OCI-LY1 (cell line): ENCODE measurements at regions not wholly inside any gene's neighbourhood (a gene's known extent, or its start where the extent isn't known, plus 50 kb on each side); places are given as distances from the start of the nearest gene placed in this dataset.

Experiments
- H2AFZ ChIP-seq: fragments of 200-600 bp; sonication (generic), shearing (Covaris generic); 2 replicates; pipeline ENCODE4 v1.6.0; 2014; ENCODE audit warnings: antibody characterized with exemption, mild to moderate bottlenecking, low read length
- H3F3A ChIP-seq: fragments of 200-600 bp; sonication (generic), shearing (Covaris generic); 2 replicates; pipeline ENCODE4 v1.6.0; 2014; ENCODE audit warnings: mild to moderate bottlenecking, antibody characterized with exemption, low read length, moderate library complexity; ENCODE audit not compliant: insufficient read depth
- H3K27ac ChIP-seq: fragments of 200-600 bp; sonication (generic); 2 replicates; pipeline ENCODE4 v1.5.1; 2014; ENCODE audit warnings: low read length, mixed run types, mild to moderate bottlenecking, low read depth; ENCODE audit not compliant: poor library complexity, severe bottlenecking
- H3K27me3 ChIP-seq: fragments of 200-600 bp; sonication (generic); 2 replicates; pipeline ENCODE4 v1.6.0; 2014; ENCODE audit warnings: antibody characterized with exemption, mild to moderate bottlenecking, low read length, moderate library complexity; ENCODE audit not compliant: insufficient read depth
- H3K36me3 ChIP-seq: fragments of 200-600 bp; sonication (generic); 2 replicates; pipeline ENCODE4 v1.6.1; 2014; ENCODE audit warnings: mild to moderate bottlenecking, antibody characterized with exemption, low read length, moderate library complexity, mixed read lengths; ENCODE audit not compliant: insufficient read depth
- H3K4me1 ChIP-seq: fragments of 200-600 bp; sonication (generic); 2 replicates; pipeline ENCODE4 v1.5.1; 2014; ENCODE audit warnings: mild to moderate bottlenecking, low read length, moderate library complexity; ENCODE audit not compliant: insufficient read depth, severe bottlenecking
- H3K4me2 ChIP-seq: fragments of 200-600 bp; sonication (generic), shearing (Covaris generic); 2 replicates; pipeline ENCODE4 v1.6.1; 2014; ENCODE audit warnings: low read length
- H3K4me3 ChIP-seq: fragments of 200-600 bp; sonication (generic); 2 replicates; pipeline ENCODE4 v1.5.1; 2014; ENCODE audit warnings: low read length, low read depth, mild to moderate bottlenecking, mixed read lengths; ENCODE audit not compliant: poor library complexity, severe bottlenecking
- H3K79me2 ChIP-seq: fragments of 200-600 bp; shearing (Covaris generic); 2 replicates; pipeline ENCODE4 v1.6.1; 2016; ENCODE audit warnings: mixed run types, low read length, mixed read lengths; ENCODE audit not compliant: insufficient read depth
- H3K9ac ChIP-seq: fragments of 200-600 bp; sonication (generic), shearing (Covaris generic); 2 replicates; pipeline ENCODE4 v1.6.1; 2014; ENCODE audit warnings: mild to moderate bottlenecking, low read length, mixed read lengths
- H3K9me2 ChIP-seq: fragments of 200-600 bp; sonication (generic), shearing (Covaris generic); 2 replicates; pipeline ENCODE4 v1.6.1; 2014; ENCODE audit warnings: low read depth, mild to moderate bottlenecking, low read length, mixed read lengths
- H3K9me3 ChIP-seq: fragments of 200-600 bp; shearing (Covaris generic); 2 replicates; pipeline ENCODE4 v1.6.1; 2014; ENCODE audit warnings: low read length, mixed read lengths
- H4K20me1 ChIP-seq: fragments of 200-600 bp; sonication (generic), shearing (Covaris generic); 2 replicates; pipeline ENCODE4 v1.6.0; 2016; ENCODE audit warnings: mild to moderate bottlenecking, low read length; ENCODE audit not compliant: insufficient read depth
- CTCF ChIP-seq: fragments of 200-600 bp; sonication (generic), shearing (Covaris generic); IDR thresholded peaks from 2 replicates; pipeline ENCODE4 v1.5.1; 2017; ENCODE audit warnings: mild to moderate bottlenecking, antibody characterized with exemption, low read length, moderate library complexity, mixed read lengths
- EZH2 ChIP-seq: fragments of 200-600 bp; sonication (generic), shearing (Covaris generic); IDR thresholded peaks from 2 replicates; pipeline ENCODE4 v1.8.0; 2017; ENCODE audit warnings: borderline replicate concordance, mixed run types, mild to moderate bottlenecking, antibody characterized with exemption, low read length, moderate library complexity, mixed read lengths

GRCh38 chr2:155665704-155666103 lies 666.8 kb downstream of the NR4A2 start:
- H3K36me3 ChIP-seq, result no peaks in the 10 kb centered on the region
- H2AFZ ChIP-seq, result no peak overlapping the region
- H3K9ac ChIP-seq, result no peak overlapping the region
- H3K4me1 ChIP-seq, result no peaks in the 10 kb centered on the region
- H3K27ac ChIP-seq, result no peak overlapping the region
- H3K4me3 ChIP-seq, result no peak overlapping the region
- no peaks in the 10 kb centered on the region for H3F3A ChIP-seq
- no peaks in the 10 kb centered on the region for H3K9me3 ChIP-seq
- TF ChIP-seq CTCF, result no peak
- TF ChIP-seq EZH2, result no peak
- H4K20me1 ChIP-seq, result no peaks in the 10 kb centered on the region
- H3K4me2 ChIP-seq, result no peak overlapping the region
- H3K79me2 ChIP-seq, result no peaks in the 10 kb centered on the region
- H3K9me2 ChIP-seq, result no peaks in the 10 kb centered on the region
- no peaks in the 10 kb centered on the region for H3K27me3 ChIP-seq

GRCh38 chr2:155663265-155663664 lies 669.3 kb downstream of the NR4A2 start:
- Histone ChIP-seq H3K9me3 (no peaks in the 10 kb centered on the region), H3K4me2 (no peak overlapping the region), H3K27me3 (no peaks in the 10 kb centered on the region), H3K27ac (no peak overlapping the region), H3K4me1 (no peaks in the 10 kb centered on the region), H2AFZ (no peak overlapping the region), H3K36me3 (no peaks in the 10 kb centered on the region), H3K9ac (no peak overlapping the region), H3K9me2 (no peaks in the 10 kb centered on the region), H3K4me3 (no peak overlapping the region), H3K79me2 (no peaks in the 10 kb centered on the region), H3F3A (no peaks in the 10 kb centered on the region), H4K20me1 (no peaks in the 10 kb centered on the region)
- no peak for TF ChIP-seq EZH2
- TF ChIP-seq CTCF, result no peak

- Histone ChIP-seq H3K27ac (no peak overlapping the region), H2AFZ (no peak overlapping the region), H3K4me3 (no peak overlapping the region), H3K4me1 (no peaks in the 10 kb centered on the region), H3K79me2 (no peaks in the 10 kb centered on the region), H3K9ac (no peak overlapping the region), H3K9me2 (no peaks in the 10 kb centered on the region), H3K36me3 (no peaks in the 10 kb centered on the region), H3K9me3 (no peaks in the 10 kb centered on the region), H3K27me3 (no peaks in the 10 kb centered on the region), H3F3A (no peaks in the 10 kb centered on the region), H4K20me1 (no peaks in the 10 kb centered on the region), H3K4me2 (no peak overlapping the region)
- TF ChIP-seq CTCF, result no peak
- TF ChIP-seq EZH2, result no peak
Measured at GRCh38 chr2:155662224-155662623, 670.3 kb downstream of the NR4A2 start.
